PC-3 (cell line): ENCODE measurements at regions not wholly inside any gene's neighbourhood (a gene's known extent, or its start where the extent isn't known, plus 50 kb on each side); places are given as distances from the start of the nearest gene placed in this dataset.

ENCODE experiments used
- ATAC-seq: fragments of 200-7000 bp; cut with Tn5 transposase; 2 replicates; pipeline ENCODE4 v1.9.1; 2020; ENCODE audit warnings: mild to moderate bottlenecking, moderate library complexity
- BruUV-seq: library from RNA; stranded (reverse); fragments of 400-500 nt; replicated peaks from 2 replicates; lab custom pipeline; 2021; lab: Mats Ljungman, UMichigan
- CTCF ChIA-PET: fragments of 300-600 bp; sonication (Branson Sonifier 250); formaldehyde crosslinking; loops from one replicate; lab custom pipeline; 2022; ENCODE audit warnings: antibody characterized with exemption; lab: Charles Lee
- POLR2A ChIA-PET: fragments of 300-600 bp; sonication (Branson Sonifier 250); formaldehyde crosslinking; loops from one replicate; lab custom pipeline; 2022; ENCODE audit warnings: antibody characterized with exemption; ENCODE audit not compliant: unreplicated experiment; lab: Charles Lee
- DNase-seq: peaks from one replicate; pipeline ENCODE4 v3.0.0-alpha.2; 2015
- H2AFZ ChIP-seq: fragments of 300-600 bp; sonication (generic); 2 replicates; pipeline ENCODE4 v1.6.0; 2016; ENCODE audit warnings: antibody characterized with exemption, low read length
- H3F3A ChIP-seq: fragments of 300-600 bp; sonication (generic); one replicate; pipeline ENCODE4 v1.6.0; 2017; ENCODE audit warnings: antibody characterized with exemption, low read length, control low read depth, mild to moderate bottlenecking; ENCODE audit not compliant: unreplicated experiment
- H3K27ac ChIP-seq: fragments of 300-600 bp; sonication (generic); 2 replicates; pipeline ENCODE4 v1.5.1; 2016; ENCODE audit warnings: mild to moderate bottlenecking, low read length
- H3K27me3 ChIP-seq: fragments of 300-600 bp; sonication (generic); 2 replicates; pipeline ENCODE4 v1.6.1; 2016; ENCODE audit warnings: low read length, mixed read lengths
- H3K36me3 ChIP-seq: fragments of 300-600 bp; sonication (generic); 2 replicates; pipeline ENCODE4 v1.6.1; 2016; ENCODE audit warnings: low read depth, mixed run types, low read length, mixed read lengths
- H3K4me1 ChIP-seq: fragments of 300-600 bp; sonication (generic); 2 replicates; pipeline ENCODE4 v1.5.1; 2016; ENCODE audit warnings: low read length; ENCODE audit not compliant: insufficient read depth
- H3K4me2 ChIP-seq: fragments of 300-600 bp; sonication (generic); 2 replicates; pipeline ENCODE4 v1.6.0; 2016; ENCODE audit warnings: low read length
- H3K4me3 ChIP-seq: fragments of 300-600 bp; sonication (generic); 2 replicates; pipeline ENCODE4 v1.5.1; 2016; ENCODE audit warnings: mild to moderate bottlenecking, low read length, mixed read lengths
- H3K79me2 ChIP-seq: fragments of 300-600 bp; sonication (generic); 2 replicates; pipeline ENCODE4 v1.6.1; 2017; ENCODE audit warnings: low read length, mixed read lengths
- H3K9ac ChIP-seq: fragments of 300-600 bp; sonication (generic); 2 replicates; pipeline ENCODE4 v1.6.0; 2016; ENCODE audit warnings: mild to moderate bottlenecking, low read length
- H3K9me2 ChIP-seq: fragments of 300-600 bp; sonication (generic); replicated peaks from 2 replicates; pipeline ENCODE4 v1.6.1; 2016; ENCODE audit warnings: mixed run types, low read length, mixed read lengths
- H3K9me3 ChIP-seq: fragments of 300-600 bp; sonication (generic); 2 replicates; pipeline ENCODE4 v1.6.1; 2016; ENCODE audit warnings: low read length, mixed read lengths
- H4K20me1 ChIP-seq: fragments of 300-600 bp; sonication (generic); 2 replicates; pipeline ENCODE4 v1.6.1; 2016; ENCODE audit warnings: low read length, mixed read lengths
- CTCF ChIP-seq: fragments of 300-600 bp; sonication (generic); conservative IDR thresholded peaks from 2 replicates; pipeline ENCODE4 v1.5.1; 2017; ENCODE audit warnings: antibody characterized with exemption, low read depth, mild to moderate bottlenecking, low read length
- EZH2 ChIP-seq: fragments of 300-600 bp; sonication (generic); IDR thresholded peaks from one replicate; pipeline ENCODE4 v1.6.1; 2017; ENCODE audit warnings: antibody characterized with exemption, mild to moderate bottlenecking, low read length; ENCODE audit not compliant: unreplicated experiment
- EZH2phosphoT487 ChIP-seq: fragments of 300-600 bp; sonication (generic); IDR thresholded peaks from 2 replicates; pipeline ENCODE4 v1.6.1; 2018; ENCODE audit warnings: mild to moderate bottlenecking, antibody characterized with exemption, low read length, borderline replicate concordance
- intact Hi-C: fragments of 100-400 bp; cut with micrococcal nuclease; formaldehyde crosslinking; loops from 2 replicates; pipeline ENCODE4 v1.9.0; 2023

- Histone ChIP-seq H3K4me3 (no peak overlapping the region), H3K9me3 (no peaks in the 10 kb centered on the region), H3K36me3 (no peaks in the 10 kb centered on the region), H3K9ac (no peak overlapping the region), H3K79me2 (no peaks in the 10 kb centered on the region), H2AFZ (no peak overlapping the region), H3K4me2 (no peak overlapping the region), H3F3A (no peaks in the 10 kb centered on the region), H3K9me2 (no peaks in the 10 kb centered on the region), H3K27ac (no peak overlapping the region), H4K20me1 (no peaks in the 10 kb centered on the region), H3K4me1 (peaks cover 6% of the 10 kb centered on the region), H3K27me3 (no peaks in the 10 kb centered on the region)
- ChIA-PET CTCF (no interaction called here), POLR2A (no interaction called here)
- TF ChIP-seq EZH2 (no peak), EZH2phosphoT487 (no peak), CTCF (no peak)
- intact Hi-C loops: no loop called here
- no peak for ATAC-seq
- no TSS peak for BruUV-seq
- no peak for DNase-seq
Measured at GRCh38 chr4:66307641-66308438, 637.6 kb upstream of the EPHA5 start.

GRCh38 chr4:66300336-66300934 is 630.1 kb upstream of the EPHA5 start:
- Histone ChIP-seq H3K4me3 (no peak overlapping the region), H4K20me1 (no peaks in the 10 kb centered on the region), H3K27ac (peak overlapping the region; percentile 79), H3K9ac (peak overlapping the region; percentile 53), H3K27me3 (no peaks in the 10 kb centered on the region), H3K4me1 (peaks cover 41% of the 10 kb centered on the region), H3K4me2 (peak overlapping the region; percentile 68), H3K9me2 (no peaks in the 10 kb centered on the region), H3K36me3 (no peaks in the 10 kb centered on the region), H3F3A (peaks cover 9% of the 10 kb centered on the region), H3K9me3 (no peaks in the 10 kb centered on the region), H2AFZ (peak overlapping the region; percentile 67), H3K79me2 (no peaks in the 10 kb centered on the region)
- intact Hi-C loops: loop anchor here (1.0 to 5.0 kb wide), 3 partner anchors 275 to 387 kb away; no protein-coding TSS in a partner anchor
- ChIA-PET CTCF (no interaction called here), POLR2A (no interaction called here)
- ATAC-seq (peak; percentile 81), DNase-seq (peak; percentile 89)
- TF ChIP-seq CTCF (no peak), EZH2phosphoT487 (no peak), EZH2 (no peak)
- BruUV-seq: no TSS peak

GRCh38 chr4:66298569-66298968 is 628.3 kb upstream of the EPHA5 start:
- intact Hi-C loops: no loop called here
- H3K9me3 ChIP-seq: no peaks in the 10 kb centered on the region

More at GRCh38 chr4:66298569-66298968, 628.3 kb upstream of the EPHA5 start:
- ChIA-PET POLR2A (no interaction called here), CTCF (no interaction called here)
- no peak overlapping the region for H2AFZ ChIP-seq
- BruUV-seq: no TSS peak
- H3K27ac ChIP-seq: peak overlapping the region; percentile 79
- H3K4me2 ChIP-seq: peak overlapping the region; percentile 9; the same call in 1 of the 2 replicates
- H3K4me1 ChIP-seq: peaks cover 41% of the 10 kb centered on the region
- no peaks in the 10 kb centered on the region for H3K79me2 ChIP-seq
- DNase-seq (peak; percentile 73), ATAC-seq (no peak)
- no peak overlapping the region for H3K9ac ChIP-seq
- H3K4me3 ChIP-seq: no peak overlapping the region
- H3K9me2 ChIP-seq: no peaks in the 10 kb centered on the region
- H4K20me1 ChIP-seq: no peaks in the 10 kb centered on the region
- H3F3A ChIP-seq: peaks cover 9% of the 10 kb centered on the region
- TF ChIP-seq CTCF: no peak
- no peak for TF ChIP-seq EZH2phosphoT487
- TF ChIP-seq EZH2: no peak
- H3K27me3 ChIP-seq: no peaks in the 10 kb centered on the region
- no peaks in the 10 kb centered on the region for H3K36me3 ChIP-seq
